ENCODE measurements at regions not wholly inside any gene's neighbourhood (a gene's known extent, or its start where the extent isn't known, plus 50 kb on each side); places are given as distances from the start of the nearest gene placed in this dataset.

DNA sequence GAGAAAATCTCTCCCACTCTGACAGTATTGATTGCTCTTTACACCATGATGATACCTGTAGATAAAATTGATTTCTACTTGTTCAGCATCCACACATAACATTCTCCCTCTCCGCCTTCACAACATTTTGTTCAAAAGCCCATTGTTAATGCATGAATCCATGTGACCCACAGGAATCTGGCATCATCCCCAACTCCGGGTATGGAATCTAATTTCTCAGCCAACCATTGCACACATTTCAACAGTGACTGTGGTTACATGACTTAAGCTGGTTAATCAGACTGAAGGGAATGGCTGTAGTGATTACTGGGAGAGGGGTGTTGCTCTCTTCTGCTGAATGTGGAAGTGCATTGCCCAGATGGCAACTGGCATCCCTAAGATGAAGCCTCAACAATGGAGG, 161.4 kb upstream of the C16orf82 start:
- ChIA-PET CTCF (no interaction called here), POLR2A (no interaction called here)
- no peak for TF ChIP-seq CTCF (IDR thresholded peaks at IDR 0.05; ENCODE audit: low read depth, low read length)
- Histone ChIP-seq H3K9me3 (ENCODE audit: control insufficient read depth, insufficient read depth, low read length) (no peaks in the 10 kb centered on the region), H3K4me3 (ENCODE audit: low read depth, low read length) (no peak overlapping the region), H3K27ac (ENCODE audit: low read depth, low read length) (no peak overlapping the region), H3K27me3 (ENCODE audit: control insufficient read depth, insufficient read depth, low read length) (peaks cover 2% of the 10 kb centered on the region)
- peak; percentile 21 for DNase-seq (ENCODE audit: low read depth, low spot score)

GRCh38 chr16:26909623-26910022, 157.1 kb upstream of the C16orf82 start:
- POLR2A ChIA-PET, result no interaction called here
- Histone ChIP-seq H3K9me3 (ENCODE audit: control insufficient read depth, insufficient read depth, low read length) (no peaks in the 10 kb centered on the region), H3K27ac (ENCODE audit: low read depth, low read length) (no peak overlapping the region), H3K4me3 (ENCODE audit: low read depth, low read length) (no peak overlapping the region), H3K27me3 (ENCODE audit: control insufficient read depth, insufficient read depth, low read length) (peaks cover 2% of the 10 kb centered on the region)
- no peak for TF ChIP-seq CTCF (IDR thresholded peaks at IDR 0.05; ENCODE audit: low read depth, low read length)
- DNase-seq (ENCODE audit: low read depth, low spot score), result no peak
- CTCF ChIA-PET, result no interaction called here

DNA sequence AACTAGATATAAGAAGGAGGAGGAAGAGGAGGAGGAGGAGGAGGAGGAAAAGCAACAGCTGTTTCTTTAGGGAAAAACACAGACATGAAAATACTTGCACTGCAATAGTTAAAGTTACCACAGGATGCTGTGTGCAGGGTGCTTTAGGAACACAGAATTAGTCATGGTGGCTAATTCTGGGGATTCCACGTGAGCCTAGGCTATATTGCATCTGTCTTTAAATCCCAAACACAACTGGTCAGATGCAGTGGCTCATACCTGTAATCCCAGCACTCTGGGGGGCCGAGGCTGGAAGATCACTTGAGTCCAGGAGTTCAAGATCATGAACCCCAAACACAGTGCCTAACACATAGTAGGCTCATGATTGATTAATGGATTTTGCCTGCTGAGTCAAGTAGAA, 155.3 kb upstream of the C16orf82 start:
- Histone ChIP-seq H3K27ac (ENCODE audit: low read depth, low read length) (no peak overlapping the region), H3K27me3 (ENCODE audit: control insufficient read depth, insufficient read depth, low read length) (peaks cover 2% of the 10 kb centered on the region), H3K9me3 (ENCODE audit: control insufficient read depth, insufficient read depth, low read length) (no peaks in the 10 kb centered on the region), H3K4me3 (ENCODE audit: low read depth, low read length) (no peak overlapping the region)
- ChIA-PET CTCF (interaction anchor here (0.6 kb wide), 1 partner anchor 176 kb away, joined by 3 read pairs; no protein-coding TSS in a partner anchor), POLR2A (no interaction called here)
- no peak for TF ChIP-seq CTCF (IDR thresholded peaks at IDR 0.05; ENCODE audit: low read depth, low read length)
- DNase-seq (ENCODE audit: low read depth, low spot score), result no peak

- H3K27ac ChIP-seq (ENCODE audit: low read depth, low read length), result no peak overlapping the region
- ChIA-PET CTCF (no interaction called here), POLR2A (no interaction called here)
- no peaks in the 10 kb centered on the region for H3K27me3 ChIP-seq (ENCODE audit: control insufficient read depth, insufficient read depth, low read length)
- H3K4me3 ChIP-seq (ENCODE audit: low read depth, low read length), result no peak overlapping the region
- TF ChIP-seq CTCF (IDR thresholded peaks at IDR 0.05; ENCODE audit: low read depth, low read length), result no peak
- no peak for DNase-seq (ENCODE audit: low read depth, low spot score)
- H3K9me3 ChIP-seq (ENCODE audit: control insufficient read depth, insufficient read depth, low read length), result no peaks in the 10 kb centered on the region
Measured at GRCh38 chr16:26913851-26914250, 152.9 kb upstream of the C16orf82 start.

DNA sequence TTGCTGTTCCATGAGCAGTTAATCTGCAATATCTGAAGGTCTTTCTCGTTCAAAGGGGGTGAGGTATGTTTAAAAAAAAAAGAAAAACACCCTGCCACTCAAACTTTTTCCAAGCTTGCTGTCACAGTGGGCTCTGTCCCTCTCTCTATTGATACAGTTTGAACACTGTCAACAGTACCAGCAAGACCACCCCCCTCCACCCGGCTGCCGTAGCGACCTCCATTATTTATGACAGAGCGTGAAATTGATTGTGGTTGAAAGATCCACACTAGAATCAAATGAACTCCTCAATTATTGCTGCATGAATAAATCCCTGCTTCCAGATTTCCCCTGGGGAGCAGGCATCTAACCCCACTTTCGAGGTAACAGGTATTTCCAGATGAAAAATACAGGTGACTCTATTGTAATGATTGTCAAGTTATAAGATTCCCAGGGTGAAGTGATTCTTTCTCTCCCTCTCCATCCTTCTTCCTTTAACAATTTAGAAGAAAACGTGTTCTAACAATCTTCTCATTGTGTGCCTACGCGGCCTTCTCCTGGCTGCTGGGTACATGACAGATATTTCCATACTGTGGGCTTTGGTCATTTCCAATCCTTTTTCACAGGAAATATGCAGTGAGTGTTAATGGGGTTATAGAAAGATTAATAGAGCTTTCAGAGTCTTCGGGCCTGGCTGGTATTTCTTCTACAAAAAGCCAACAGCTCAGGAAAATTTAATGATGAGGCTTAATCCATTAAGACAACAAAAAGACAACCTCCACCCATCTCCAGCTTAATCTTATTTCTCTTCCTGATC, 135.7 kb upstream of the C16orf82 start:
- Histone ChIP-seq H3K4me3 (ENCODE audit: low read depth, low read length) (no peak overlapping the region), H3K27ac (ENCODE audit: low read depth, low read length) (no peak overlapping the region), H3K27me3 (ENCODE audit: control insufficient read depth, insufficient read depth, low read length) (no peaks in the 10 kb centered on the region), H3K9me3 (ENCODE audit: control insufficient read depth, insufficient read depth, low read length) (no peaks in the 10 kb centered on the region)
- DNase-seq (ENCODE audit: low read depth, low spot score), result no peak
- ChIA-PET POLR2A (no interaction called here), CTCF (no interaction called here)
- no peak for TF ChIP-seq CTCF (IDR thresholded peaks at IDR 0.05; ENCODE audit: low read depth, low read length)
